ENCODE measurements at regions not wholly inside any gene's neighbourhood (a gene's known extent, or its start where the extent isn't known, plus 50 kb on each side); places are given as distances from the start of the nearest gene placed in this dataset.

GRCh38 chr6:6975459-6976111 is 132.2 kb upstream of the RREB1 start:
- Mint-ChIP-seq H3K4me3 (no peak overlapping the region), H3K27me3 (no peaks in the 10 kb centered on the region), H3K4me1 (ENCODE audit: low read depth) (no peaks in the 10 kb centered on the region), H3K36me3 (ENCODE audit: low read depth) (no peaks in the 10 kb centered on the region), H3K27ac (no peak overlapping the region), H3K9me3 (no peaks in the 10 kb centered on the region)
- ChIA-PET POLR2A (no interaction called here), CTCF (no interaction called here)
- ATAC-seq (no peak), DNase-seq (no peak)
- intact Hi-C loops (cut with micrococcal nuclease), result no loop called here
- TF ChIP-seq, protein P1, sequence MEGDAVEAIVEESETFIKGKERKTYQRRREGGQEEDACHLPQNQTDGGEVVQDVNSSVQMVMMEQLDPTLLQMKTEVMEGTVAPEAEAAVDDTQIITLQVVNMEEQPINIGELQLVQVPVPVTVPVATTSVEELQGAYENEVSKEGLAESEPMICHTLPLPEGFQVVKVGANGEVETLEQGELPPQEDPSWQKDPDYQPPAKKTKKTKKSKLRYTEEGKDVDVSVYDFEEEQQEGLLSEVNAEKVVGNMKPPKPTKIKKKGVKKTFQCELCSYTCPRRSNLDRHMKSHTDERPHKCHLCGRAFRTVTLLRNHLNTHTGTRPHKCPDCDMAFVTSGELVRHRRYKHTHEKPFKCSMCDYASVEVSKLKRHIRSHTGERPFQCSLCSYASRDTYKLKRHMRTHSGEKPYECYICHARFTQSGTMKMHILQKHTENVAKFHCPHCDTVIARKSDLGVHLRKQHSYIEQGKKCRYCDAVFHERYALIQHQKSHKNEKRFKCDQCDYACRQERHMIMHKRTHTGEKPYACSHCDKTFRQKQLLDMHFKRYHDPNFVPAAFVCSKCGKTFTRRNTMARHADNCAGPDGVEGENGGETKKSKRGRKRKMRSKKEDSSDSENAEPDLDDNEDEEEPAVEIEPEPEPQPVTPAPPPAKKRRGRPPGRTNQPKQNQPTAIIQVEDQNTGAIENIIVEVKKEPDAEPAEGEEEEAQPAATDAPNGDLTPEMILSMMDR (IDR thresholded peaks at IDR 0.05), result no peak

GRCh38 chr6:6976193-6976592 is 131.6 kb upstream of the RREB1 start:
- intact Hi-C loops (cut with micrococcal nuclease), result no loop called here
- TF ChIP-seq, protein P1 (IDR thresholded peaks at IDR 0.05), result no peak
- no peaks in the 10 kb centered on the region for H3K27me3 Mint-ChIP-seq
- DNase-seq, result no peak
- H3K27ac Mint-ChIP-seq, result no peak overlapping the region
- no peaks in the 10 kb centered on the region for H3K36me3 Mint-ChIP-seq (ENCODE audit: low read depth)
- ChIA-PET CTCF (no interaction called here), POLR2A (no interaction called here)
- H3K4me3 Mint-ChIP-seq, result no peak overlapping the region
- H3K4me1 Mint-ChIP-seq (ENCODE audit: low read depth), result no peaks in the 10 kb centered on the region
- H3K9me3 Mint-ChIP-seq, result no peaks in the 10 kb centered on the region
- ATAC-seq, result no peak

- ChIA-PET POLR2A (no interaction called here), CTCF (no interaction called here)
- Mint-ChIP-seq H3K4me1 (ENCODE audit: low read depth) (peaks cover 3% of the 10 kb centered on the region), H3K27me3 (no peaks in the 10 kb centered on the region), H3K9me3 (no peaks in the 10 kb centered on the region), H3K27ac (no peak overlapping the region), H3K4me3 (no peak overlapping the region), H3K36me3 (ENCODE audit: low read depth) (no peaks in the 10 kb centered on the region)
- ATAC-seq (no peak), DNase-seq (no peak)
- intact Hi-C loops (cut with micrococcal nuclease), result no loop called here
- TF ChIP-seq, protein P1 (IDR thresholded peaks at IDR 0.05), result no peak
Observed at GRCh38 chr6:6978731-6979130, 129.0 kb upstream of the RREB1 start.

DNA sequence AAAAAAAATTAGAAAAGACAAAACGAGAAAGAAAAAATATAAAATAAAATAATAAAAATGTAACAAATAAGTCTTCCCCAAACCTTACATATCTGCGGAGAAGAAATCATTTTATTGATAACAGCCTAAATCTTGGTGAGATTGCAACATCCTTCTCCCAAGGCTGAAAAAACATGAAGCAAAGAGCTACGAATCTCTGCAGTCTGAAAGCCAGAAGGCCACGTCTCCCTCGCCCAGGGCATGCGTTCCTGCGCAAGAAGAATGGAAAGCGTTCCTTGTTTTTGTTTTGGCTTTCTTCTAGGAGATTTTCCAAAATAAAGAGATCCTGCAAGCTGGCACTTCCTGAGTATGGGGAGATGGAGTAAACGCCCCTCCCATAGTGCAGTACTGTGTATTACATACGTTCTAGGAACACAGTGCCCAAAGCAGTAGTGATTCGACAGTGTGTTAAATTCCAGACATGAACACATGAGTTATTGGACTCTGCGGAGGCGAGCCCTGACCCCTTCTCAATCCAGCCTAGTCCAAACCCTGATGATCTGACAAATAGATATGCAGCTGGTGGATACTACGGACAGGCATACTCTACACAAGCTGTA is 126.7 kb upstream of the RREB1 start:
- no peaks in the 10 kb centered on the region for H3K36me3 Mint-ChIP-seq (ENCODE audit: low read depth)
- ChIA-PET CTCF (no interaction called here), POLR2A (interaction anchor here (0.6 kb wide), 1 partner anchor 1442 kb away, joined by 3 read pairs; no protein-coding TSS in a partner anchor)
- H3K9me3 Mint-ChIP-seq, result no peaks in the 10 kb centered on the region
- DNase-seq (no peak), ATAC-seq (no peak)
- no peak overlapping the region for H3K4me3 Mint-ChIP-seq
- no peak overlapping the region for H3K27ac Mint-ChIP-seq
- no peaks in the 10 kb centered on the region for H3K27me3 Mint-ChIP-seq
- H3K4me1 Mint-ChIP-seq (ENCODE audit: low read depth), result peaks cover 3% of the 10 kb centered on the region
- TF ChIP-seq, protein P1 (IDR thresholded peaks at IDR 0.05), result no peak
- intact Hi-C loops (cut with micrococcal nuclease), result no loop called here

- no peak for DNase-seq
- H3K4me3 Mint-ChIP-seq, result no peak overlapping the region
- TF ChIP-seq, protein P1 (IDR thresholded peaks at IDR 0.05), result no peak
- no peak overlapping the region for H3K27ac Mint-ChIP-seq
- H3K27me3 Mint-ChIP-seq, result no peaks in the 10 kb centered on the region
- POLR2A ChIA-PET, result interaction anchor here (0.6 kb wide), 1 partner anchor 1443 kb away, joined by 3 read pairs; no protein-coding TSS in a partner anchor
- no peaks in the 10 kb centered on the region for H3K36me3 Mint-ChIP-seq (ENCODE audit: low read depth)
- no peak for ATAC-seq
- H3K9me3 Mint-ChIP-seq, result no peaks in the 10 kb centered on the region
- CTCF ChIA-PET, result no interaction called here
- intact Hi-C loops (cut with micrococcal nuclease), result no loop called here
- peaks cover 3% of the 10 kb centered on the region for H3K4me1 Mint-ChIP-seq (ENCODE audit: low read depth)
Observed at GRCh38 chr6:6981681-6982322, 126.0 kb upstream of the RREB1 start.

All from activated CD8-positive, alpha-beta T cell treated with anti-CD3 and anti-CD28 coated beads for 36 hours (primary cell).